ENCODE measurements at regions not wholly inside any gene's neighbourhood (a gene's known extent, or its start where the extent isn't known, plus 50 kb on each side); places are given as distances from the start of the nearest gene placed in this dataset.

DNA sequence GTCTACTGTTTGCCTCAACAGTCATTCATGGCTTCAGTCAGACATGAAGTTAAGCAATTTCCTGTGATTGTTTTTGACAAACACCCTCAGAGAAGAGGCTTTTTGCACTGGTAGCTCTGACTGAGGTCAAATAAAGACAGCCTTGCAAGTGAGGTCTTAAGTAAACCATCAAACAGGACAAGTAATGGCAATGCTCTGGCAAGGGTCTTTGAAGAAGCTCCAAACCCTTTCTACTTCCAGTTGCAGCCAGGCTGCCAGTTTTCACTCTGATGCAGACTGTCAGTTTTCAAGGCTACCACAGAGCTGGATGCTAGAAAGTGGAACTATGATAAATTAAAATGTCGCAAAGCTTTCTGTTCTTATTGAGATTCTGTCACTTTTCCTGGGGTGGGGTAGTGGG, 421.5 kb upstream of the PTGER4 start:
- Histone ChIP-seq H3K36me3 (no peaks in the 10 kb centered on the region), H3K27me3 (no peaks in the 10 kb centered on the region), H3K4me1 (no peaks in the 10 kb centered on the region), H3K27ac (no peak overlapping the region), H3K4me3 (no peak overlapping the region), H3K9me3 (no peaks in the 10 kb centered on the region)
- TF ChIP-seq, protein P1, sequence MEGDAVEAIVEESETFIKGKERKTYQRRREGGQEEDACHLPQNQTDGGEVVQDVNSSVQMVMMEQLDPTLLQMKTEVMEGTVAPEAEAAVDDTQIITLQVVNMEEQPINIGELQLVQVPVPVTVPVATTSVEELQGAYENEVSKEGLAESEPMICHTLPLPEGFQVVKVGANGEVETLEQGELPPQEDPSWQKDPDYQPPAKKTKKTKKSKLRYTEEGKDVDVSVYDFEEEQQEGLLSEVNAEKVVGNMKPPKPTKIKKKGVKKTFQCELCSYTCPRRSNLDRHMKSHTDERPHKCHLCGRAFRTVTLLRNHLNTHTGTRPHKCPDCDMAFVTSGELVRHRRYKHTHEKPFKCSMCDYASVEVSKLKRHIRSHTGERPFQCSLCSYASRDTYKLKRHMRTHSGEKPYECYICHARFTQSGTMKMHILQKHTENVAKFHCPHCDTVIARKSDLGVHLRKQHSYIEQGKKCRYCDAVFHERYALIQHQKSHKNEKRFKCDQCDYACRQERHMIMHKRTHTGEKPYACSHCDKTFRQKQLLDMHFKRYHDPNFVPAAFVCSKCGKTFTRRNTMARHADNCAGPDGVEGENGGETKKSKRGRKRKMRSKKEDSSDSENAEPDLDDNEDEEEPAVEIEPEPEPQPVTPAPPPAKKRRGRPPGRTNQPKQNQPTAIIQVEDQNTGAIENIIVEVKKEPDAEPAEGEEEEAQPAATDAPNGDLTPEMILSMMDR (IDR thresholded peaks at IDR 0.05) = no peak
- no peak for DNase-seq (ENCODE audit: low spot score)

DNA sequence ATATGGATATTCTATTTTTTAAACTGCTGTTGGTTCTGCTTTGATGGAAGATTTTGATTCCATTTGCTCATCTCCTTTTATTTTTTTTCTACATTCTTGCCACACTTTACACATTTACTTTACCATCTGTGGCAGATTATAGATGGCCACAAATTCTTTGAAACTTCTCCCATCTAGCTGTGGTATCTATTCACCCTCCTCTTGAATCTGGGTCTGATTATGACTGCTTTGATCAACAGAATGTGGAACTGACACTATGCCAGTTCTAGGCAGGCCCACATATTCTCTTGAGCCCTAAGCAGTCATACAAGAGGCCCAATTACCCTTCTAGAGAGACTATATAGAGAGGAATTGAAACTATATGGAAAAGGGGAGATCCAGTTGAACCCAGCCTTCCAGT, 439.0 kb upstream of the PTGER4 start:
- DNase-seq (ENCODE audit: low spot score) = no peak
- TF ChIP-seq, protein P1 (IDR thresholded peaks at IDR 0.05) = no peak
- no peaks in the 10 kb centered on the region for H3K36me3 ChIP-seq
- peaks cover 5 to 18% of the 10 kb centered on the region in 2 donors for H3K9me3 ChIP-seq
- no peak overlapping the region for H3K27ac ChIP-seq
- H3K4me1 ChIP-seq = no peaks in the 10 kb centered on the region
- H3K4me3 ChIP-seq = no peak overlapping the region
- no peaks in the 10 kb centered on the region for H3K27me3 ChIP-seq

- no peak overlapping the region for H3K27ac ChIP-seq
- no peaks in the 10 kb centered on the region for H3K4me1 ChIP-seq
- DNase-seq (ENCODE audit: low spot score) = no peak
- no peaks in the 10 kb centered on the region for H3K36me3 ChIP-seq
- TF ChIP-seq, protein P1 (IDR thresholded peaks at IDR 0.05) = no peak
- H3K9me3 ChIP-seq = peaks cover 5 to 18% of the 10 kb centered on the region in 2 donors
- H3K27me3 ChIP-seq = no peaks in the 10 kb centered on the region
- H3K4me3 ChIP-seq = no peak overlapping the region
Measured at GRCh38 chr5:40240111-40240510, 439.6 kb upstream of the PTGER4 start.

DNA sequence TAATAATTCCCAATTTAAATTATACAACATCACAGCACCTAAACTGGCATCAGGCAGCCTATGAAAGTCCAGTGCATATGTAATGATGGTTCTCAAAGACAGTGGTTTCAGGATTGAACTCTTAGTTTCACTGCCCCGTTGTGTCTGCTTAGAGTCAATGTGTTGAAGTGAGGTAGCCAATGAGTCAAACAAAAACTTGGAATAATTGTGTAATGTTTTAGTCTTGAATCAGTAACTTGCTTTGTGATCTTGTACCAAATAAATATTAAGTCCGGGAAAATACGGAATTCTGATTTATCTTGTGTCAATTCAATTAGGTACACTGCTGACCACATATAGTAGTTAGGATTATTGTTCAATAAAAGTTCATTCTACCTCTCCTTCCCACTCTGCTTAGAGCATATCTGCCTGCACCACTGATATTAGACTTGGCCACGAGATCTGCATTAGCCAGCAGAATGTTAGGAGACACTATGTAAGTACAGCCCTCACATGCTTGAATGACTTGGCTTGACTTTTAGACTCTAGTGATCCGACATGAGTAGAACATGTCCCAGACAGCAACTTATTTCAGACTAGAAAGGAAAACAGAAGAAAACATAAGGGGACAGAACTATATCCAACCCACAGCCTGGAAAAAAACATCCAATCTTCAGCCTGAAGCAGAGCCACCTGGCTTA, 441.5 kb upstream of the PTGER4 start:
- H3K27me3 ChIP-seq = no peaks in the 10 kb centered on the region
- DNase-seq (ENCODE audit: low spot score) = no peak
- H3K27ac ChIP-seq = no peak overlapping the region
- peaks cover 5 to 18% of the 10 kb centered on the region in 2 donors for H3K9me3 ChIP-seq
- H3K4me1 ChIP-seq = no peaks in the 10 kb centered on the region
- no peaks in the 10 kb centered on the region for H3K36me3 ChIP-seq
- no peak overlapping the region for H3K4me3 ChIP-seq
- TF ChIP-seq, protein P1 (IDR thresholded peaks at IDR 0.05) = no peak

DNA sequence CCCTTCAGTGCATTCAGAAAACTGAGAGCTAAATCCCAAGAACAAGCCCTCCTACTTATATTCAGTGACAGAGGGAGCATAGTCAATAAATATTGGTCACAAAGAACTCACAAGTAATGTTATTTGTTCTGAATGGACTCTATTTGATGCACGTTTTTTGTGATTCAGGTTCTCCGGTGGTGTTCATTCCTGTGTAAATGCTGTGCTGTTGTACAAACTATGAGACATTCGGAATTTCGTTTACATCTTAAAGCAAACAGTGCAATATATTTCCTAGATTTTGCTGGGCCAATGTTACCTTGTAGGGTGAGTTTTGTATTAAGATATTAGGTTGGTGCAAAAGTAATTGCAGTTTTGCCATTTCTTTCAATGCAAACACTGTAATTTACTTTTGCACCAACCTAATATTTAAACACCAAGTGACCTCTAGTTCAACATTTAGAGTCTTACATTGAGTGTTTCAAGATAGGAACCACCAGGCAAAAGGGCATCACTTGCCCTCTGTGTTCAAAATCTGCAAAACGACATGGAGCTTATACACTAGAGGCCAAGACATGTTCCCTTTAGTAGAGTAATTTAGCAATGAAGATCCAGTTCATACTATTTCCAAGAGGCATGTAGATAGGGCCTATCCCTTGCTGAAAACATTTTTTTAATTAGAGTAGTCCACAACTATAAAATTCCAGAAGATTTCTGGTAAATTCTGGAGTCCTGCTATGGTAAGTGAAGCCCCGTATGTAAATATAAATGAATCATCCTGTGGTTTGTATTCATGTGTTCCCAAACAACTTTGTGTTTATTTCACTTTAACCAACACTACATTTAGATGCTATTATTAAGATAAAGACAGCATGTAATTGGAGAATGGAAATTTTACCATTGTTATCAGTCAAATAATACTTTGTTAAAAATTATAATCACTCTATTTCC, 444.0 kb upstream of the PTGER4 start:
- no peak for DNase-seq (ENCODE audit: low spot score)
- H3K27ac ChIP-seq = no peak overlapping the region

More for the DNA sequence above, 444.0 kb upstream of the PTGER4 start:
- Histone ChIP-seq H3K36me3 (no peaks in the 10 kb centered on the region), H3K4me3 (no peak overlapping the region), H3K4me1 (no peaks in the 10 kb centered on the region), H3K9me3 (peaks cover 5 to 14% of the 10 kb centered on the region in 2 donors), H3K27me3 (no peaks in the 10 kb centered on the region)
- TF ChIP-seq, protein P1 (IDR thresholded peaks at IDR 0.05) = no peak

Data from right atrium auricular region (tissue), 2 donors.